Activated CD8-positive, alpha-beta memory T cell treated with anti-CD3 and anti-CD28 coated beads, Interleukin-2, amount 50 U/mL, for 48 hours (primary cell): ENCODE measurements at regions not wholly inside any gene's neighbourhood (a gene's known extent, or its start where the extent isn't known, plus 50 kb on each side); places are given as distances from the start of the nearest gene placed in this dataset.

ENCODE experiments used
- DNase-seq: peaks from one replicate; pipeline ENCODE4 v3.0.0-alpha.2; 2020

GRCh38 chr2:173783382-173783781 lies 181.8 kb downstream of the SP3 start:
- DNase-seq = no peak

- no peak for DNase-seq
These were observed 179.4 kb downstream of the SP3 start for GRCh38 chr2:173785813-173786212.

DNA sequence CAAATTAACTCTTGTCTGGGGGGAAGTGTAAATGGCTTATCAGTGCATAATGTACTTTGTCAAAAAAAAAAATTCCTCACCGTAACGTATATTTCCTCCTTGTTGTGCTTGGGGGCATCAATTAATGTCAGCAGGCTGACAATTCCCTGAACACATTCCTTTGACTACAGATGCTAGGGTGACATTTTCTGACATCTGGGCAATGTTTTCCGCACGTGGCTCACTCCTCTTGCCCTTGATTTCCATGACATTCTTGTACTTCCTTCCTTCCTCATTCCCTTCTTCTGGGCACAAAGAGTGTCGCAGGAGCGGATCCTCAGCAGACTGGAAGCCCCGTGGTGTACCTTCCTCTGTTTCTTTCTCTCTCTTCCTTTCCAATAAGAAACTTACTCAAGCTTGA lies 173.7 kb downstream of the SP3 start:
- no peak for DNase-seq

- DNase-seq = no peak
These were observed 173.0 kb downstream of the SP3 start for GRCh38 chr2:173792166-173792565.

DNA sequence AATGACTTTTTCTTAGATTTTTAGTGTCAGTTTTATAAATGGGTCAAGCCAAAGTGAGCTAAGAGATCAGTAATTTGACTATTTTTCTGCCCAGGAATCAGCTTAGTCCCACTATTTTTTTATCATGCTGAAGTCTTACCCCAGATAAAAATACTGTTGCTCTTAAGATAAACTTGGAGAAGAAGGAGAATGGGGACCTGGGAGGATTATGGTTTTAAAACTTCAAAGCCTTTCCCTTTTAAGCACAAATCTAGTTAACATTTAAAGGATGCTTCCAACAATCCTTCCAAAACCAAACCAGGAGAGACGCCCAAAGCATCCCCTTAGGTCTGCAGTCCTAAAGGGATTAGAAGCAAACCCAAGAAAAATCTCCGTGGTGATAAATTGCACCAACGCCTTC lies 172.4 kb downstream of the SP3 start:
- no peak for DNase-seq

DNA sequence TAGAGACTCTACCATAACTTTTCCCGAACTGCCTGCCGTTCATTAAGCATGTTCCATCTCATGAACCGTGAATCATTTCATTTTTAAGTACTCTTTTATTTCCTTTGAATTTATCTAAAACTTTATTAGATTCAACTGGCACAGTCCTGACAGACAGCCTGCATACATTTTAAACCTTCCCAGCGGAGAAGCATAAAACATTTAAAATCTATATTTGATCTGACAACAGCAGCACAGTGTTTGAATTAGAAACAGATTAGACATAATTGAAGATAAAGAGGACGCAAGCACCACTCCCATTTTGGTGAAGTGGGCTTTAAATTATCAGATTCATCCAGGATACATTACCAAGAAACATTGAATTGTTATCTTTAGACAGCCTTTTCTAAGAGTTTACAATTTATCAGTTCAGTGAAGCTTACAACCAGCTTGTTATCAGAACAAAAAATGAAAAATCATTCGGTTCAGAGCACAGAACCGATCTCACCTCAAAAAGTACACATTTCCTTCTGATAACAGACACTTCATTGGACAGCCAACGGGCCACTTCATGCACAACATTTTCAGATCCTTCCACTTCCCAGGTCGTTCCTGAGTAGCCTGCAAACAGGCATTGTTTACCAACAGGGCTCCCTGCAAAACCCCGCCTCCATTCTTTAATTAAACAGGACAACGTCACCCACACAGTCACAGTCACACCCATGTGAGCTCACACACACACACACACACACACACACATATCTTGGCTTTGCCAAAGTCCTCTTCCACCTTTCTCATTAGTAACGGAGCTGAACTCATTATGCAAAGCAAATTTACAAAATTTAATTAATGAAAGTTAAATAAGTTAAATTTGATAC lies 171.2 kb downstream of the SP3 start:
- no peak for DNase-seq

DNA sequence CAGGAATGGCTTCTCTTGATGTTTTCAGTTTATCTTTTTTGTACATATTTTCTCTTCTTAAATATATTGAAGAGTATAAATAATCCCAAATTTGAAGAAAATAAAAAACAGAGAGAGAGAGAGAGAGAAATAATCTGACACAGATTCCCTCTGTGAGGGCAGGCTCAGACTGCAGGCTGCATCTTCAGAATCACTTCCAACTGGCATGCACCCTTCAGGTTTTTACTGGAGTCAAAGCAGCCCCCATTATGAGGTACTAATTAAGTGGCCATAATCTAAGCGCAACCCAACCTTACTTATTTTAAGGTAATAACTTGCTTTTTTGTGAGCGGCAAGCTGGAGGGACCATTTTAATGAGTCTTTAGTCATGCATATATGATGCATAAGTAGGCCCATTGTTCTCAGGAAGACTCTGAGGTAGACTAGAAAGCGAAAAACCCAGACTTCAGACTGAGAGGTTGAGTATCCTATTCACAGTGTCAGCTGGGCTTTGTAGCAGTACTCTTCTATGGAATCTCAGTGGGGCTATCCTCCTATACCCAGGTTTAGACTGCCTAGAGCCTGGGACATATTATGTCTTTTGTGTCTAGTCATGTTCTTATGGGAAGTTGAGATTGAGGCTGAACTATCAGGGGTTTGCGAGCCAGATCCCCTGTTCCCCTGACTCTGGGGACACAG lies 167.4 kb downstream of the SP3 start:
- no peak for DNase-seq

- no peak for DNase-seq
These were observed 162.7 kb downstream of the SP3 start for GRCh38 chr2:173802518-173802917.

GRCh38 chr2:173803449-173803848 lies 161.7 kb downstream of the SP3 start:
- DNase-seq = no peak

- no peak for DNase-seq
These were observed 158.4 kb downstream of the SP3 start for GRCh38 chr2:173806761-173807160.

GRCh38 chr2:173808718-173809117 lies 156.5 kb downstream of the SP3 start:
- DNase-seq = no peak

DNA sequence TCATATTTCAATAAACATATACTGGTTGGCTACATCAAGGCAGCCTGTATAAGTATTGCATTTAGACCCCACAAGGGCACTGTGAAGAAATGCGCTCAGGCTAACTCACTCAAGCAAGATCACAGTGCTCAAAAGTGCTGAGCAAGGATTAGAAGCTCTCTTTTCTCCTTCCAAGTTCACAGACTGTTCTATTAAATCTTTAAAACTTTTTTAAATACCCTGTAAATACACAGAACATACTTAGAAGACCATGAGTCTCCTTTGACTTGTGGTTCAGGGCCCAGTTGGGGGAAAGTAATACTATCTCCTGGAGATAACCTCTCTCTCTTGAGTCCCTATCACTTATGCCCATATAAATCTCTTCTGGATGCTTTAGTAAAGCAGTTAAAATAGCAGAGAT lies 152.9 kb downstream of the SP3 start:
- DNase-seq = no peak

DNA sequence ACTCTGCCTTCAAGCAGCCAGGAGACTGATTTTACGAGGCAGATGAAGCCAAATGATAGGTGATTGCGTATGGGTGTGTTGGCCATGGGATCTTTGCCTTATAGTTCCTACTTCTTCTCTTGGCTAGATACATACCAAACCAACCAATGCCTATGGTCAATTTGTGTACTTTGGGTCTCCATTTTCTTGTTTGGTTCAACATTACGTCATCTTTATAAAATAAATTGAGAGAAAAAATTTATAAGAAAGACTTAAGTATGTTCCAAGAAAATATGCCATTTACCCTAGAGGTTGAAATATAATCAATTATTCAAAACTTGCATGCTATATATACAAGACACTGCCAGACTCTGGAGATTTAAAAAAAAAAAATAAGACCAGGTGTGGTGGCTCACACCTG lies 150.9 kb downstream of the SP3 start:
- no peak for DNase-seq

DNA sequence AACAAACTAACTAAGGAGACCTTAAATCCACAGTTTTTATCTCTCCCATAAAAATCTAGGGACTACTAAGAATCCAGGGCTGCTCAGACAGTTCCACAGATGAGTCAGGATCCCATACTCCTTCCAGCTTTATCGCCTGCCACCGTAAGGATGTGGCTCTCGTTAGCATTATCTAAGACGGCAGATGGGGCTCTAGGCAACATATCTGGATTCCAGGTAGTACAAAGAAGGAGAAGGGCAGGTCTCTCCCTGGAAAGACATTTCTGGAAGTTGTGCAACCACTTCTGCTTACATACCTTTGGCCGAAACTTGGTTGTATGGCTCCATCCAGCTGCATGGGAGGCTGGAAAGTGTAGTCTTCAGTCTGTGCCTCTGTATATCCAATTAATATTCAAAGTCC lies 149.4 kb downstream of the SP3 start:
- no peak for DNase-seq

DNA sequence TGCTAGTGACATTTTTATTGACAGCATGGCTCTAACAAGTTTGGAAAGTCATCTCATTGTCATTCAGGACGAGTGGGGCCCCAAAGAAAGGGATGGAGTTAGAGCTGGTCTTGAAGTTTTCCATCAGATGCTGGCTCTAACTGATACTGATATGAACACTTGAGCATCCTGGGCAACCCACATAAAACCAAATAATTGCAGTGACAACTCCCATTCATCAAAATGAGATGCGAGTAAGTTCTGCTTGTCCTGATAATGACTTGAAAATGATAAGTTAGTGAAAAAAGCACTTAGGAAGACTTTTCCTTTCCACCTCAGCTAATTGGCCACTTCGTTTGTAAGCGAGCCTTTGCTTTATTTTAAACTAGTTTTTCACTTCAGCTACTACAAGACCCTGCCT lies 147.6 kb downstream of the SP3 start:
- DNase-seq = no peak

DNA sequence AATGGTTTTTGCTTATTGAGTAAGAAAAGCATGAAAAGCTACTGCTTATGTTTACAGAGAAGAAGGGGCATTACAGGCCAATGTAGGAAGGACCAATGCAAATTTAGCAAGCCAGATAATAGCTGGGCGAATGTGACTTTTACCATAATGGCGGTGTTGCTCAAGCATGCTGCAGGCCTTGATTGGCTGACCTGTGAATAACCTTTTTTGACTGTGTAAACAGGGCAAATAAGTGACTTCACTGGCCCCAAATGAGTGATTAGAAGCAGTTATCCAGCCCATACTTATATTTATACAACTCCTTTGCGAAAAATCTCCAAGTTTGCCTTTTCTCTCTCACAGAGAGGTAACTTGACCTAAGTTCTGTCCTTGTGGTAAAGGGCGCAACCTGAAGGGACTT lies 146.9 kb downstream of the SP3 start:
- DNase-seq = no peak

- DNase-seq = no peak
These were observed 145.3 kb downstream of the SP3 start for GRCh38 chr2:173819852-173820251.

DNA sequence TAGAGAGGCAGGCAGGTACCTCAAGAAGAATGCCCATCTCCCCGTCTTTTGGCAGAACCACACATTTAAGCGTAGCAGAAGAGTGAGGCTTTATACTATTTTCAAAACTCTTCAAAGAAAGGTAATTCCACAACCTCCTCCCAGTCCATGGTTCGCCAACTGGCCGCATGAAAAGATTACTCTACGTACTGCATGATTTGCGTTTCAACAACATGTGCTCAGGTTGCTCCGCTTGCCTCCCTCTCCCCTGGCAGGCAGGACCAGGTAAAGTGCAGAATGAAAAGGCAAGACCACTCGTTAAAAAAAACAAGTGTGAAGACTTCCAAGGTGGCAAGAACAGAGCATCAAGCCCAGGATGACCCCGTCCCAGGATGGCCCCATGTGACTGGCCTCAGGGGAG lies 143.7 kb downstream of the SP3 start:
- no peak for DNase-seq

GRCh38 chr2:173822889-173823542 lies 142.2 kb downstream of the SP3 start:
- no peak for DNase-seq

DNA sequence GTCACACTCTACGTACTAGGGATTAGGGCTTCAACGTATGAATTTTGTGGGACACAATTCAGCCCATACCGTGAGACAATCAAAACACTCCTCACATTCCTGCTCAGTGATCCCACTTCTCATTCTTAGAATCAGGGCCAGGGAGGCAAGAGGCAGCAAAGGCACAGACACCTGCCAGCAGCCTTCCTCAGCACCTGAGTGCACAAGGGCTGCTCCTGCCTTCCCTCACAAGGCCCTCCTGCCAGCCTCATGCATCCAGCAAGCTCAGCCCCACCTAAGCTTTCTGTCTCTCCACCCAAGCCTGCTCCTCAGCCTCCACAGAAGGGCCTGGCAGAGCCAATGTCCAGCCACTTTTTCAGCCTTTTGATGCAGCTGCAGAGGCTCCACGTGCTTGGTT lies 141.6 kb downstream of the SP3 start:
- no peak for DNase-seq

GRCh38 chr2:173828189-173829142 lies 136.7 kb downstream of the SP3 start:
- DNase-seq = no peak

GRCh38 chr2:173829727-173830126 lies 135.4 kb downstream of the SP3 start:
- no peak for DNase-seq

- no peak for DNase-seq
These were observed 135.0 kb downstream of the SP3 start for GRCh38 chr2:173830170-173830569.
